Activated CD8-positive, alpha-beta T cell treated with anti-CD3 and anti-CD28 coated beads for 36 hours (primary cell): ENCODE measurements at regions not wholly inside any gene's neighbourhood (a gene's known extent, or its start where the extent isn't known, plus 50 kb on each side); places are given as distances from the start of the nearest gene placed in this dataset.
"Not testable (repeated sequence)": the region's sequence is repeated elsewhere in the genome, so short reads cannot be mapped to it uniquely, and the experiment has no call there.

Experiments used
- ATAC-seq: fragments of 200-7000 bp; cut with Tn5 transposase; one replicate; pipeline ENCODE4 v1.10.0; 2021; ENCODE audit warnings: mild to moderate bottlenecking, moderate library complexity
- CTCF ChIA-PET: fragments of 350-600 bp; sonication (Branson Sonifier 250); formaldehyde crosslinking; loops from one replicate; lab custom pipeline; 2021; ENCODE audit warnings: antibody characterized with exemption; lab: Charles Lee
- POLR2A ChIA-PET: fragments of 350-600 bp; sonication (Branson Sonifier 250); formaldehyde crosslinking; loops from one replicate; lab custom pipeline; 2021; ENCODE audit warnings: antibody characterized with exemption; lab: Charles Lee
- DNase-seq: peaks from one replicate; pipeline ENCODE4 v3.0.0-alpha.2; 2020
- H3K27ac Mint-ChIP-seq: one replicate; pipeline ENCODE4 v1.8.0; 2021; ENCODE audit warnings: mild to moderate bottlenecking, mixed read lengths
- H3K27me3 Mint-ChIP-seq: one replicate; pipeline ENCODE4 v1.8.0; 2021; ENCODE audit warnings: mixed read lengths
- H3K36me3 Mint-ChIP-seq: one replicate; pipeline ENCODE4 v1.8.0; 2021; ENCODE audit warnings: low read depth, mixed read lengths
- H3K4me1 Mint-ChIP-seq: one replicate; pipeline ENCODE4 v1.8.0; 2021; ENCODE audit warnings: low read depth, mixed read lengths
- H3K4me3 Mint-ChIP-seq: one replicate; pipeline ENCODE4 v1.8.0; 2021; ENCODE audit warnings: mild to moderate bottlenecking, moderate library complexity, mixed read lengths
- H3K9me3 Mint-ChIP-seq: one replicate; pipeline ENCODE4 v1.8.0; 2021; ENCODE audit warnings: mixed read lengths
- intact Hi-C: fragments of 100-400 bp; cut with micrococcal nuclease; formaldehyde crosslinking; loops from one replicate; pipeline ENCODE4 v1.10.0; 2022
- TF ChIP-seq, protein P1 (sequence below): fragments of 200-600 bp; IDR thresholded peaks from one replicate; pipeline ENCODE4 v1.8.0; 2022; ENCODE audit warnings: antibody characterized with exemption, mild to moderate bottlenecking

GRCh38 chr7:91571601-91572000 lies 307.4 kb downstream of the FZD1 start:
- Mint-ChIP-seq H3K27ac (no peak overlapping the region), H3K9me3 (peaks cover 5% of the 10 kb centered on the region), H3K36me3 (no peaks in the 10 kb centered on the region), H3K4me3 (no peak overlapping the region), H3K27me3 (no peaks in the 10 kb centered on the region), H3K4me1 (no peaks in the 10 kb centered on the region)
- ATAC-seq (no peak), DNase-seq (no peak)
- intact Hi-C loops = no loop called here
- TF ChIP-seq, protein P1, sequence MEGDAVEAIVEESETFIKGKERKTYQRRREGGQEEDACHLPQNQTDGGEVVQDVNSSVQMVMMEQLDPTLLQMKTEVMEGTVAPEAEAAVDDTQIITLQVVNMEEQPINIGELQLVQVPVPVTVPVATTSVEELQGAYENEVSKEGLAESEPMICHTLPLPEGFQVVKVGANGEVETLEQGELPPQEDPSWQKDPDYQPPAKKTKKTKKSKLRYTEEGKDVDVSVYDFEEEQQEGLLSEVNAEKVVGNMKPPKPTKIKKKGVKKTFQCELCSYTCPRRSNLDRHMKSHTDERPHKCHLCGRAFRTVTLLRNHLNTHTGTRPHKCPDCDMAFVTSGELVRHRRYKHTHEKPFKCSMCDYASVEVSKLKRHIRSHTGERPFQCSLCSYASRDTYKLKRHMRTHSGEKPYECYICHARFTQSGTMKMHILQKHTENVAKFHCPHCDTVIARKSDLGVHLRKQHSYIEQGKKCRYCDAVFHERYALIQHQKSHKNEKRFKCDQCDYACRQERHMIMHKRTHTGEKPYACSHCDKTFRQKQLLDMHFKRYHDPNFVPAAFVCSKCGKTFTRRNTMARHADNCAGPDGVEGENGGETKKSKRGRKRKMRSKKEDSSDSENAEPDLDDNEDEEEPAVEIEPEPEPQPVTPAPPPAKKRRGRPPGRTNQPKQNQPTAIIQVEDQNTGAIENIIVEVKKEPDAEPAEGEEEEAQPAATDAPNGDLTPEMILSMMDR = no peak
- POLR2A ChIA-PET = no interaction called here
- CTCF ChIA-PET = no interaction called here

- H3K4me3 Mint-ChIP-seq = no peak overlapping the region
- no peak for DNase-seq
- peaks cover 5% of the 10 kb centered on the region for H3K9me3 Mint-ChIP-seq
- no peak overlapping the region for H3K27ac Mint-ChIP-seq
- no peak for ATAC-seq
- H3K4me1 Mint-ChIP-seq = no peaks in the 10 kb centered on the region
- intact Hi-C loops = no loop called here
- no peaks in the 10 kb centered on the region for H3K36me3 Mint-ChIP-seq
- TF ChIP-seq, protein P1 = no peak
- CTCF ChIA-PET = no interaction called here
- POLR2A ChIA-PET = no interaction called here
- H3K27me3 Mint-ChIP-seq = no peaks in the 10 kb centered on the region
Observed at GRCh38 chr7:91573405-91573804, 307.1 kb downstream of the MTERF1 start.

- CTCF ChIA-PET, H3K9me3 Mint-ChIP-seq: not testable (repeated sequence)
Observed at GRCh38 chr7:91576459-91576858, 304.0 kb downstream of the MTERF1 start.

GRCh38 chr7:91579837-91580236 lies 300.7 kb downstream of the MTERF1 start:
- H3K36me3 Mint-ChIP-seq = no peaks in the 10 kb centered on the region
- ATAC-seq (no peak), DNase-seq (no peak)
- ChIA-PET CTCF (no interaction called here), POLR2A (no interaction called here)
- TF ChIP-seq, protein P1 = no peak
- no peak overlapping the region for H3K4me3 Mint-ChIP-seq
- intact Hi-C loops = no loop called here
- no peaks in the 10 kb centered on the region for H3K4me1 Mint-ChIP-seq
- no peak overlapping the region for H3K27ac Mint-ChIP-seq
- no peaks in the 10 kb centered on the region for H3K27me3 Mint-ChIP-seq
- H3K9me3 Mint-ChIP-seq = peaks cover 7% of the 10 kb centered on the region

More at GRCh38 chr7:91576459-91576858, 304.0 kb downstream of the MTERF1 start:
- H3K27me3 Mint-ChIP-seq, DNase-seq, H3K4me1 Mint-ChIP-seq, H3K27ac Mint-ChIP-seq, H3K4me3 Mint-ChIP-seq, intact Hi-C loops, H3K36me3 Mint-ChIP-seq, ATAC-seq: not testable (repeated sequence)
- POLR2A ChIA-PET = interaction anchor here (0.6 kb wide), 1 partner anchor 11 kb away, joined by 3 read pairs; no protein-coding TSS in a partner anchor

- Mint-ChIP-seq H3K9me3 (peaks cover 4% of the 10 kb centered on the region), H3K4me1 (no peaks in the 10 kb centered on the region), H3K27me3 (no peaks in the 10 kb centered on the region), H3K27ac (no peak overlapping the region), H3K36me3 (no peaks in the 10 kb centered on the region), H3K4me3 (no peak overlapping the region)
- ATAC-seq (no peak), DNase-seq (no peak)
- TF ChIP-seq, protein P1 = no peak
- intact Hi-C loops = no loop called here
- CTCF ChIA-PET = no interaction called here
- POLR2A ChIA-PET = no interaction called here
Observed at GRCh38 chr7:91582799-91583477, 297.6 kb downstream of the MTERF1 start.
